IgD-negative memory B cell (primary cell): ENCODE measurements at regions not wholly inside any gene's neighbourhood (a gene's known extent, or its start where the extent isn't known, plus 50 kb on each side); places are given as distances from the start of the nearest gene placed in this dataset.

ENCODE experiments used
- H3K27ac Mint-ChIP-seq, 3 donors: one replicate each; pipeline ENCODE4 v1.8.0; 2020 to 2022; ENCODE audit warnings: mild to moderate bottlenecking in 3 of 3, mixed read lengths in 3 of 3, moderate library complexity in 1 of 3
- H3K27me3 Mint-ChIP-seq: one replicate; pipeline ENCODE4 v1.8.0; 2021; ENCODE audit warnings: mixed read lengths
- H3K36me3 Mint-ChIP-seq: one replicate; pipeline ENCODE4 v1.8.0; 2020; ENCODE audit warnings: mild to moderate bottlenecking, mixed read lengths
- H3K4me1 Mint-ChIP-seq, 3 donors: one replicate each; pipeline ENCODE4 v1.8.0; 2020 to 2022; ENCODE audit warnings: mixed read lengths in 3 of 3, mild to moderate bottlenecking in 1 of 3
- H3K4me3 Mint-ChIP-seq, 4 donors: one replicate each; pipeline ENCODE4 v1.8.0; 2020 to 2022; ENCODE audit warnings: mild to moderate bottlenecking in 4 of 4, mixed read lengths in 4 of 4, moderate library complexity in 3 of 4
- H3K9me3 Mint-ChIP-seq, 3 donors: one replicate each; pipeline ENCODE4 v1.8.0; 2020 to 2021; ENCODE audit warnings: mixed read lengths in 3 of 3, mild to moderate bottlenecking in 1 of 3

DNA sequence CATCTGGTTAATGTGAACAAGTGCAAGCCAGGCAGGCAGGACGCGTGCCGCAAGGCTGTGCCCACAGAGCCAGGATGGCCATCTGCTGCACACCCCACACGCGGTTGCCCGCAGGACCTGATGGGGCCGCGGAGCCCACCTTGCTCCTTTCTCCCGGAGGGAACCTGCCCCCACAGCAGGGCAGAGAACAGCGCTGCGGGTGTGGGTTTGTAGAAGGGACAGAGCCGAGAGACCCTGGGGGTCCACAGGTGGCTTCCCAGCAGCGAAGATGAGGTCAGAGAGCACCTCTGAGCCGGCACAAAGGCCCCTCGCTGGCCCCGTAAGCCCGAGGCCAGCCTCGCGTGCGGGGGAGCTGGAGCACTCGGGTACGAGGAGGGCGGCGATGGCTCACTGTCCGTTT lies 460.8 kb upstream of the SALL3 start:
- Mint-ChIP-seq H3K4me3 (no peak overlapping the region), H3K27ac (no peak overlapping the region)

DNA sequence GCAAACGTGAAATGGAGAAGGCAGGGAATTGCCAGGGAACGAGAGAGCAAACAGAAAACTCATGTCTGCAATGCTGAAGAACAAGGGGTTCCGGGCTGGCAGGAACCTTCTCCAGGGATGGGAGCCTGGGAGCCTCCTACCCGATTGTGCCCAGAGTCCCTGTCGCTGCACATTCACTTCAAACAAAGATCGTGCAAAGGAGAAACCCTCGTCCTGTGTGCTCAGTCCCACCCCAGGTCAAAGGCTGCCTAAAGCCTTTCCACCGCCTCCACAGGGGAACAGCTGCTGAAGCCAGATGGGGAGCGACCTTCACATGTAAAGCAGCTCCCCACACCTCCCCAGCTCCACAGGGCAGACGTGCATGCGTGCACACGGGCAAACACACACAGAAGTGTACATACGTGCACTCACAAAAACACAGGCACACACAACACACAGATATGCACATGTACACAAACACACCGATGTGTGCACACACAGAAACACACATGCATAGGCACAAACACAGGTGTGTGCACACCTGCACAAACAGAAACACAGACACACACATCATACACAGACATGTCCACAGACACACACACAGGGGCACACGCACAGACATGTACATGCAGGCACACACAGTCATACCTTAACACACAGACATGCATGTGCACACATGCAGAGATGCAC lies 460.1 kb upstream of the SALL3 start:
- Mint-ChIP-seq H3K27me3 (no peaks in the 10 kb centered on the region), H3K4me3 (no peak overlapping the region), H3K9me3 (peaks cover 6 to 9% (median 8%) of the 10 kb centered on the region in 3 donors), H3K4me1 (no peaks in the 10 kb centered on the region), H3K27ac (peak overlapping the region in 1 of 3 donors; percentile 65), H3K36me3 (no peaks in the 10 kb centered on the region)

More for the DNA sequence above, 460.8 kb upstream of the SALL3 start:
- Mint-ChIP-seq H3K9me3 (peaks cover 2 to 6% (median 4%) of the 10 kb centered on the region in 3 donors), H3K36me3 (no peaks in the 10 kb centered on the region), H3K27me3 (no peaks in the 10 kb centered on the region), H3K4me1 (no peaks in the 10 kb centered on the region)

DNA sequence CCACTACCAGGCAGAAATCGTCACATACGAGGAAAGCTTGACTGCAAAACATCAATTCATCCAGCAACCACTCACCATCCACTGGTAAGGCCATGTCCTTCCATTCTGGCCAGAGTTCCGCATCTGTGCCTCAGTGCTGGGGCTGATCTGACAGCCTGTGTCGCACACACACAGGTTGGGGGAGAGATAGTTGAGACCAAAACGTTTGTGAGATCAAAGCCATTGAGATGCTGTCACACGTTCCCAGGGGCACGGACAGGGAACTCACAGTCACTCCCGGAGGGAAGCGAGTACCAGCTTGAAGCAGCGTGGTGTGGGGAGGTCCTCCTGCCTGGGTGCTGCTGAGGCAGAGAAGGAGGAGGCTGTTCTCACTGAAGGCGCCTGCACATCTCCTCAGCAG lies 458.5 kb upstream of the SALL3 start:
- Mint-ChIP-seq H3K9me3 (peaks cover 6 to 9% (median 8%) of the 10 kb centered on the region in 3 donors), H3K27ac (no peak overlapping the region), H3K4me1 (no peaks in the 10 kb centered on the region), H3K36me3 (no peaks in the 10 kb centered on the region), H3K27me3 (no peaks in the 10 kb centered on the region), H3K4me3 (no peak overlapping the region)

DNA sequence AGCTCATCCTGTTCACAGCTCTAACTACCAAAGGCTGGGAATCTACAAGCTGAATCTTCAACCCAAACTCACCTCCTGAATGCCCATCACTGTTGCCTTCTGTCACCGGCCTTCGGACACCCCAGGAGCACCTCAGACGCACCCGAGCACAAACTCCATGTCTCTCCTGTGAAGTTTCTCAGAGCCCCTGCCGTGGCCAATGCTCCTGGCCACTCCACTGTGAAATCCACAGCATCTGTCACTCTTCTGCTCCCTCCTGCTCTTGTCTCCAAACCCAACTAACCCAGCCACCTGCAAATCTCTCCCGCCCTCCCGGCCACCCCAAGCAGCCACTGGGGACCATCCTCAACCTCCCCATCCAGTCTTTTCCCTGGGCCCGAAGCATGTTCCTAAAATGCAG lies 457.9 kb upstream of the SALL3 start:
- H3K27ac Mint-ChIP-seq = no peak overlapping the region
- H3K9me3 Mint-ChIP-seq = peaks cover 6 to 9% (median 8%) of the 10 kb centered on the region in 3 donors
- H3K27me3 Mint-ChIP-seq = no peaks in the 10 kb centered on the region
- H3K4me3 Mint-ChIP-seq = no peak overlapping the region
- no peaks in the 10 kb centered on the region for H3K36me3 Mint-ChIP-seq
- no peaks in the 10 kb centered on the region for H3K4me1 Mint-ChIP-seq

DNA sequence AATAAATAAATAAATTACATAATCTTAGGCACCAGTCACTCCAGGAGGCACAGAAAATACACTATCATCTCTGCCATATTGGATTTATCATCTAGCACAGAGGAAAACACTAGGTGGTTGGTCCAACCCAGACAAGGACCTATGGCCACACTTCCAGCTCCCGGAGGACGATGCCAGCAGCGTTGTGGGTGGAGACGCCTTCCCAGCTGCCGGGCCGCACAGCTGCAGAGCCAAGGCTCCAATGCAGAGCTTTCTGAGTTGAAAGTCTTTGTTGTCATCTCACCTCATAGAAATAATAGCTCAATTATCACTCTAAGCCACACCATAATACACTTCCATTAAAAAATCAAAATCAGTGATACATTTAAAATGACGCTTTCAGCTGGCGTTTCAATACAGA lies 457.1 kb upstream of the SALL3 start:
- Mint-ChIP-seq H3K9me3 (peaks cover 6 to 9% (median 8%) of the 10 kb centered on the region in 3 donors), H3K27me3 (no peaks in the 10 kb centered on the region)

DNA sequence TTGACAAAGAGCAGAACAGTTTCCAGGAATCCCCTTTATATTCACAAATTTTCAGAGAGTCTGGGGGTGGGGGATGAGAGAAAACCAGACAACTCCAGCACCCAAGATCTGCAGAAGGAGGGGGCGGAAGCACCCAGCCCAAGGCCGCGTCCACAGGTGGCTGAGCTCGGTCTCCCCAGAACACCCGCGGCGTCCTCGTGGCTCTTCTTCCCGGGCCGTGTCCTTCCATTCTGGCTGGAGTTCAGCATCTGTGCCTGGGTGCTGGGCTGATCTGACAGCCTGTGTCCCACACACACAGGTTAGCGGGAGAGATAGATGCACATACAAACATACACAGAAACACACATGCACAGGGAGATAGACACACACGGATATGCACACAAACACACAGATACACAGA lies 455.8 kb upstream of the SALL3 start:
- Mint-ChIP-seq H3K9me3 (peaks cover 3 to 8% (median 7%) of the 10 kb centered on the region in 3 donors), H3K4me1 (no peaks in the 10 kb centered on the region), H3K36me3 (no peaks in the 10 kb centered on the region), H3K27me3 (no peaks in the 10 kb centered on the region), H3K27ac (no peak overlapping the region), H3K4me3 (no peak overlapping the region)

More for the DNA sequence above, 457.1 kb upstream of the SALL3 start:
- Mint-ChIP-seq H3K4me3 (no peak overlapping the region), H3K4me1 (no peaks in the 10 kb centered on the region), H3K27ac (no peak overlapping the region), H3K36me3 (no peaks in the 10 kb centered on the region)

DNA sequence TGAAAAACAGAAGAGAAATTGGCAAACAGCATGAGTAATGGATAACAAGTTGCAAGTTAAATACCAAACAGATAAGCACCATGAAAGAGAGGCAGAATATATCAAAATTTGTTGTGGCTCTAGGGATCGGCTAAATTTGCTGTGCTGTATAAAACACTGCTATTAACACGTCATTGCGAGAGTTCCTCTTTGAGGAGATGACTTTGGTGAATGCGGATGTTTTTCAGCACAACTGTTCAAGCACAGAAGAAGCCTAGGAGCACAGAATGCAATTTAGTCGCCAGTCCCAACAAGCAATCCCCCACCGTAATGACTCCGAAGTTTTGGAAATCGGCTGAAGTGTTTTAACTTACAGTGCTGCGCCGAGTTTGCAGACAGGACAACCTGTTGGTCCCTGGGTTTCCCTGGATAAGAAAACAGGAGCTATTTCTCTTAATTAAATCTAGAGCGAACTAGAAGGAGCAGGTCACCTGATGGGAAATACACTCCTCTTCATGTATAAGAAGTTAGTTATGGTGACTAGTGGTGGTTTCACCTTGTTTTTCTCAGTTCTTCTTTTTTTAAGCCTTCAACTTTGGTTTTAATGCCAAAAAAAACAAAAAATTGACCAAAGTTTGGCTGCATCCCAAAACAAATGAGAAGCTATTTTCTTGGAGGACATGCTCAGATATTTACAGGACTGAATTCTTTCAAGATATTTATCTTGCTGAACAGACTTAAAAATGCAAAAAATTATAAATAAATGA lies 454.1 kb upstream of the SALL3 start:
- peaks cover 3 to 8% (median 7%) of the 10 kb centered on the region in 3 donors for H3K9me3 Mint-ChIP-seq
- no peaks in the 10 kb centered on the region for H3K4me1 Mint-ChIP-seq
- H3K36me3 Mint-ChIP-seq = no peaks in the 10 kb centered on the region
- no peak overlapping the region for H3K4me3 Mint-ChIP-seq
- no peak overlapping the region for H3K27ac Mint-ChIP-seq
- no peaks in the 10 kb centered on the region for H3K27me3 Mint-ChIP-seq

DNA sequence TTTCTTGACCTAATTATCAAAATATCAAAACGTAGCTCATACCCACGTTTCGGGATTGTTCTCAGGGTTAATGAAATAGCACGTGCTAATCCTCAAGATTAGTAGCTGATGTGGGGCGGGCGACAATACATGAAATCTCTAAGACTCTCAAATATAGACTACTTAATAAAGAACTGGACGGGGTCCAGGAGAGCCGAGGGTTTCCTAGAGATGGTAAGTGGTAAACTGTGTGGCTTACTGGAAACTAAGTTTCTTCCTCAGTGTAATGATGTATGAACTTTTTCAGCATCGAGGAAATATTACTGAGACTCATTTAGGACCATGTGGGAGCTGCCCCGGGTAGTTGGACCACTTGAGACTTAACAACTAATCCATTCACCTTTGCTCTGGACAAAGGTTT lies 453.3 kb upstream of the SALL3 start:
- Mint-ChIP-seq H3K4me3 (no peak overlapping the region), H3K27me3 (no peaks in the 10 kb centered on the region), H3K27ac (no peak overlapping the region), H3K36me3 (no peaks in the 10 kb centered on the region), H3K9me3 (peaks cover 3 to 8% (median 7%) of the 10 kb centered on the region in 3 donors), H3K4me1 (no peaks in the 10 kb centered on the region)

DNA sequence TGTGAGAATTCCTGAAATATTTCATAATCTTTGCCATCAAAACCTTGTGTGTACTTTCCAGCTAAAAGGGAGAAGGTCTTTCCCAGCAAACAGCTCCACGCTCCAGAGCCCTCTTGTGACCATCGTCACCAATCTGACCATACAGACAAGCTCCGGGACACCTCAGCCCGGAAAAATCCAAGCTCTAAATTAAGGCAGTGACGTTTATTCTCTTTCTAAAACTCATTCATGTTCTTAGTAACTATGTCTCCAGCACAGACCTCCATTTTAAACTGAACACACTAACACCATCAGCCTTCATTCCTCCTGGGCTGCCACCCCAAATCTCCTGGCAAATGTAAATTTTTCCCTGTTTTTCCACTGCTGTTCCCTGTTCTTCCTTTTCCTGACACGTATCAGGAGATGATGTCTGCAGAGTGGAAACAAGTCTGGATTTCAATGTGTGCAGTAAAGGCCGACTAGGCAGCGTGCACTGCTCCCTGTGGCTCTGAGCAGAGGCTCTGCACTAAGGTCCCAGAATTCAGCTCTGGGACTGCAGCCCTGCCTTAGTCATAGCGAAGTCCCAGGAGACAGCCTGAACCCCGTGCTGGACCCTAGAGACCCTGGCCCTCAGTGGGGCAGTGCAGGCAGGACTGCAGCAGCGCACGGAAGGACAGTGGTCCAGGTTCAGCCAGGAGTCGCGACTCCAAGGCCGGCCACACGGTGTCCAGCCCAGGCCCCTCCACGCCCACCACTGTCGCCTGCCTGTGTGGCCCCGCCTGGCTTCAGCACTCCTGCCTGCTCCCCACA lies 452.5 kb upstream of the SALL3 start:
- H3K27ac Mint-ChIP-seq = no peak overlapping the region
- H3K36me3 Mint-ChIP-seq = no peaks in the 10 kb centered on the region
- H3K27me3 Mint-ChIP-seq = no peaks in the 10 kb centered on the region
- peaks cover 3 to 8% (median 7%) of the 10 kb centered on the region in 3 donors for H3K9me3 Mint-ChIP-seq
- H3K4me1 Mint-ChIP-seq = no peaks in the 10 kb centered on the region
- H3K4me3 Mint-ChIP-seq = no peak overlapping the region

DNA sequence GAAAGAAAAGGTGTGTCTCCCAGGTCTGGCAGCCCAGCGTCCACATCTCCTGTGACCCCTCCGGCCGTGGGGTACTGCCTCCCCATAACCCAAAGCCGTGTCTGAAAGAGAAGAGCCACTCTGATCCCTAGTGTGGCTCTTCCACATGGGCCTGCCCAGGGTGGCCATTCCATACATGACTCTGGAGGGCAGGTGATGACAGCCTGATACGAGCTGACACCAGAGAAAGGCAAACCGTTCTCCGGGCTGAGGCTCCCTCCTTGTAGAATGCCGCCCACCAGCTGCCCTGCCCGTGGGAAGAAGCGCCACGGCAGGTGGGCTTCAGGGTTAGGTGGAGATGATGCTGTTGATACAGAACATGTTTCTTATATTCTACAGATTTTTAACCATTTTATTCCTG lies 451.6 kb upstream of the SALL3 start:
- no peak overlapping the region for H3K27ac Mint-ChIP-seq
- no peaks in the 10 kb centered on the region for H3K27me3 Mint-ChIP-seq
- H3K36me3 Mint-ChIP-seq = no peaks in the 10 kb centered on the region
- H3K4me3 Mint-ChIP-seq = no peak overlapping the region
- H3K9me3 Mint-ChIP-seq = peaks cover 0 to 7% (median 7%) of the 10 kb centered on the region in 3 donors
- H3K4me1 Mint-ChIP-seq = no peaks in the 10 kb centered on the region

DNA sequence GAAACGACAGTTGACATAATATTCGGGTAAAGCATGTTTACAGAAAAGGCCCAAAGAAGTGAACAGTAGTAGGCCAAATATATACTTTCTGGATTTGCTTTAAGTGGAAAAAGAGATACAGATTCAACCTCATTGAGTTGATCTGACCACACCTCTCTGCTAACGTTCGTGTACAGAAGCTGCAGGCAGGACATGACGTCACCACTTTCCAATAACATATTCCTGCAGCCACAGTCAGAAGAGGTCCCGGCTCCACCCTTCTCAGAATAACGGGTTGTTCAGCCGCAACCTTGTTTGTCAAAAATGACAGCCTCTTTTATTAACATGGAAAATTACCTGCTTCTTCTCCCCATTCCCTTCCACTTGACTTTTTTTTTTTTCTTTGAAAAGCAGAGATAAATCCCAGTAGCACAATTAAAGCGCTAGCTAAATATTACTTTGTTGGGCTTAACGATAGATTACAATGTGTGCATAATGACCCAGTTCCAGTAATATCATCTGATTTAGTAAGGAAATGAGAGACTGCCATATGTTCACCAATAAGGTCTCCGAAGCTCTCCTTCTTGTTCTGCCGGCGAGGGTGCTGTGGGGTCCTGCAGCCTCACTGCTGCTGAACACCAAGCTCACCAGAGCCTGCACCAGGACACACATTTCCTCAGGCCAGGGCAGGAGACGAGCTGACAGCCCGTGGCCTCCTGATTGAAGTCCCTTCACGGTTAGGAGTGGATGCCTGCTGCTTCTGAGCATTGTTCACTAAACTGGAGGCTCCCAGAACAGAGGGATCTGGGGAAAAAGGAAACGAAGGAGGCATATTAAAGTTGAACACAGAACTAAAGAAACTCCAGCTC lies 451.0 kb upstream of the SALL3 start:
- Mint-ChIP-seq H3K9me3 (peaks cover 0 to 7% (median 4%) of the 10 kb centered on the region in 3 donors), H3K27me3 (no peaks in the 10 kb centered on the region), H3K36me3 (no peaks in the 10 kb centered on the region), H3K27ac (no peak overlapping the region), H3K4me3 (no peak overlapping the region), H3K4me1 (no peaks in the 10 kb centered on the region)

DNA sequence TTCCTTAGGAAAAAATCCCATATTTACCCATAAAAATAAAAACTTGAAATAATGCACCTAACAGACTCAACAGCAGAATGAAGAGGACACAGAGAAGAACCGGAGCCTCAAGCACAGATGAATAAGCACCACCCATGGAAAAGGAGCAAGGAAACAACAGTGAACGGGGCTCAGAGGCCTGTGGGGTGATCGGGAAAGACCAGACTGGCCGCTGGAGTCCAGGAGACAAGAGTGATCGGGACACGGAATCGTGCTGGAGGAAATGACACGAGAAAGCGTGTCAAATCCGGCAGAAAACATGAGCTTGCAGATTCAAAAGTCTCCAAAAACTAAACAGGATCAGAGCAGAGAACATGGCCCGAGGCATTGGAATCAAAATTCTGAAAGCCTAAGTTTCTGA lies 448.0 kb upstream of the SALL3 start:
- H3K27ac Mint-ChIP-seq = no peak overlapping the region
- H3K9me3 Mint-ChIP-seq = peaks cover 0 to 7% (median 0%) of the 10 kb centered on the region in 3 donors
- no peaks in the 10 kb centered on the region for H3K36me3 Mint-ChIP-seq
- H3K27me3 Mint-ChIP-seq = no peaks in the 10 kb centered on the region
- H3K4me3 Mint-ChIP-seq = no peak overlapping the region
- H3K4me1 Mint-ChIP-seq = no peaks in the 10 kb centered on the region

DNA sequence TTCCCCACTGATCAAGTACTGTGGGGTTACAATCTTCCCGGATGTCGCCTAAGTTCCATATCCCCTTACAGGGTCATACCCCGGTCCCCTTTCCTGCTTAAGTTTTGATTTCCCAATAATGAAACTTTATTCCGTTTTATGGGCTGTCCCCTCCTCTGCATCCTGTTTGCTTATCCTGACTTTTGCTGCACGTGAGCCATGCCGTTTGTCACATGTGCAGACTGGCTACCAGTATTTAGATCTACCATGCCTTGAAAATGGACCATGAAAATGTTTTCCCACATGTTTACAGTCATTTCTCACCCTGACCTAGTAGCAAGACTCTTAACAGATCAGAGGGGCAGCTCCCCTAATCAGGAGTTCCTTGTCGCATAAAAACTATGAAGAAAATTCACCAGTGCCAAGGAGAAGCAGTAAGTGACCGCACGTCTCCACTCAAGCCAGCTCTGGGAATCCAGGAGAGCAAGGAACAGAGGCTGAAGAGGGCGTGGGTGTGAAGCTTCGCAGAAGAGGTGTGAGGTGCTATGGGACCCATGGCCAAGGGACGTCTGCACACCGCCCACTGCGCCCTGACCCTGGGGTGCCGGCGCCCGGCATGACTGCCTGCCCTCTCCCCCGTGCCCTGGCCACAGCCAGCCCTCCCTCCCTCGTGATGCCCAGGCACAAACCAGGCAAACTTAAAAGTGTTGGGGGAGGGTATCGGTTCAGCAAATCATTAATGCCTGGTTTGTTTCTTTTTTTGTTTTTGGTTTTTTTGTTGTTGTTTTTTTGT lies 440.8 kb upstream of the SALL3 start:
- H3K4me1 Mint-ChIP-seq = no peaks in the 10 kb centered on the region
- H3K4me3 Mint-ChIP-seq = no peak overlapping the region
- H3K36me3 Mint-ChIP-seq = peaks cover under 1% of the 10 kb centered on the region
- peaks cover 2% of the 10 kb centered on the region for H3K27me3 Mint-ChIP-seq
- H3K27ac Mint-ChIP-seq = no peak overlapping the region
- peaks cover 2 to 9% (median 4%) of the 10 kb centered on the region in 3 donors for H3K9me3 Mint-ChIP-seq
